PFSK-1 (cell line): ENCODE measurements at regions not wholly inside any gene's neighbourhood (a gene's known extent, or its start where the extent isn't known, plus 50 kb on each side); places are given as distances from the start of the nearest gene placed in this dataset.

ENCODE experiments used
- FOXP2 ChIP-seq: optimal IDR thresholded peaks from 2 replicates; pipeline ENCODE3; 2011; ENCODE audit warnings: borderline replicate concordance, control low read depth, inconsistent platforms; ENCODE audit not compliant: insufficient read depth; ENCODE audit errors: extremely low read length, extremely low read depth
- POLR2AphosphoS5 ChIP-seq: IDR thresholded peaks from 2 replicates; pipeline ENCODE4 v1.6.1; 2012; ENCODE audit warnings: low read depth, mild to moderate bottlenecking, control low read depth, low read length, moderate library complexity
- SIN3A ChIP-seq: IDR thresholded peaks from 2 replicates; pipeline ENCODE4 v1.6.1; 2012; ENCODE audit warnings: mild to moderate bottlenecking, low read length, moderate library complexity, borderline replicate concordance; ENCODE audit not compliant: insufficient read depth
- TAF1 ChIP-seq: IDR thresholded peaks from 2 replicates; pipeline ENCODE4 v1.6.1; 2012; ENCODE audit warnings: low read length, control low read depth, borderline replicate concordance; ENCODE audit not compliant: insufficient read depth
- TF ChIP-seq, protein P1 (sequence below), 2 experiments: IDR thresholded peaks; 2 replicates each; pipeline versions ENCODE4 v1.6.1 to v1.8.0; 2011 to 2012; ENCODE audit warnings: low read depth in 2 of 2, low read length in 2 of 2, control low read depth in 1 of 2, inconsistent platforms in 1 of 2, mild to moderate bottlenecking in 1 of 2, moderate library complexity in 1 of 2; ENCODE audit not compliant: insufficient read depth in 1 of 2

DNA sequence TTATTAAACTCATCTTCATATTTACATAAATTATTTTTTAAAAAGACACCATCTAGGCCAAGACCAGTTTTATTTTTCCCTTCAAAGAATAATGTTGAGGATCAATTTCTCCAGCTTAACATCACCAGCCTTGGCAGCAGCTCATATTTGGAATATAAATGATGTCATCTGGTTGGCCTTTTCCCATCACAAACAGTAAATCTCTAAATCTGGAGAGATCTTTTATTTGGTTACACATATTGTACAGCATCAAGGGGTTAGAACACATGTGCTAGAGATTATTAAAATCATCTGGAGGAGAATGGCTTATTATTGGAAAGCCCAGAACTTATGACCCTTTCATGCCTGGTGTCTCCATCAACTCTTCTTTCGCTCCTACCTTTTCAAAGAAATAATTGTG lies 508.8 kb downstream of the PLPP3 start:
- no peak for TF ChIP-seq FOXP2
- no peak for TF ChIP-seq TAF1

DNA sequence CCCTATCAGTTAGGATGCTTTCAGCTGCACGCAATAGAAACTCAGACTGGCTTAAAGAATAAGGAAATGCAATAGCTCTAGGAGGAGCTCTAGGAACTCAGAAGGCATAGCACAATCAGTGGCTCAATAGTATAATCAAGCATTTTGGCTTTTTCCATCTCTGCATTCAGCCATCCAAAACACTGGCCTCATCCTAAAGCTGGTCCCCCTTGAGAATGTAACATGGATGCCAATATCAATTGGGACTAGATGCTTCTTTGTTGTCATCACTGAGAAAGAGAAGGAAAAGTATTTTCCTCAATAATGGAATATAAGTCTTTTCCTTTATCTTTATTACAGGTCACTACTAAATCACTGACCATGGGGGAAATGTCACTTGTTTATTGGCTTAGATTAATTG lies 509.5 kb downstream of the PLPP3 start:
- TF ChIP-seq TAF1, result no peak
- no peak for TF ChIP-seq FOXP2
- TF ChIP-seq, protein P1, sequence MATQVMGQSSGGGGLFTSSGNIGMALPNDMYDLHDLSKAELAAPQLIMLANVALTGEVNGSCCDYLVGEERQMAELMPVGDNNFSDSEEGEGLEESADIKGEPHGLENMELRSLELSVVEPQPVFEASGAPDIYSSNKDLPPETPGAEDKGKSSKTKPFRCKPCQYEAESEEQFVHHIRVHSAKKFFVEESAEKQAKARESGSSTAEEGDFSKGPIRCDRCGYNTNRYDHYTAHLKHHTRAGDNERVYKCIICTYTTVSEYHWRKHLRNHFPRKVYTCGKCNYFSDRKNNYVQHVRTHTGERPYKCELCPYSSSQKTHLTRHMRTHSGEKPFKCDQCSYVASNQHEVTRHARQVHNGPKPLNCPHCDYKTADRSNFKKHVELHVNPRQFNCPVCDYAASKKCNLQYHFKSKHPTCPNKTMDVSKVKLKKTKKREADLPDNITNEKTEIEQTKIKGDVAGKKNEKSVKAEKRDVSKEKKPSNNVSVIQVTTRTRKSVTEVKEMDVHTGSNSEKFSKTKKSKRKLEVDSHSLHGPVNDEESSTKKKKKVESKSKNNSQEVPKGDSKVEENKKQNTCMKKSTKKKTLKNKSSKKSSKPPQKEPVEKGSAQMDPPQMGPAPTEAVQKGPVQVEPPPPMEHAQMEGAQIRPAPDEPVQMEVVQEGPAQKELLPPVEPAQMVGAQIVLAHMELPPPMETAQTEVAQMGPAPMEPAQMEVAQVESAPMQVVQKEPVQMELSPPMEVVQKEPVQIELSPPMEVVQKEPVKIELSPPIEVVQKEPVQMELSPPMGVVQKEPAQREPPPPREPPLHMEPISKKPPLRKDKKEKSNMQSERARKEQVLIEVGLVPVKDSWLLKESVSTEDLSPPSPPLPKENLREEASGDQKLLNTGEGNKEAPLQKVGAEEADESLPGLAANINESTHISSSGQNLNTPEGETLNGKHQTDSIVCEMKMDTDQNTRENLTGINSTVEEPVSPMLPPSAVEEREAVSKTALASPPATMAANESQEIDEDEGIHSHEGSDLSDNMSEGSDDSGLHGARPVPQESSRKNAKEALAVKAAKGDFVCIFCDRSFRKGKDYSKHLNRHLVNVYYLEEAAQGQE (IDR thresholded peaks at IDR 0.05; ENCODE audit: insufficient read depth in 1 of 2, low read depth in 2 of 2, low read length in 2 of 2), result no peak
- no peak for TF ChIP-seq SIN3A
- no peak for TF ChIP-seq POLR2AphosphoS5

DNA sequence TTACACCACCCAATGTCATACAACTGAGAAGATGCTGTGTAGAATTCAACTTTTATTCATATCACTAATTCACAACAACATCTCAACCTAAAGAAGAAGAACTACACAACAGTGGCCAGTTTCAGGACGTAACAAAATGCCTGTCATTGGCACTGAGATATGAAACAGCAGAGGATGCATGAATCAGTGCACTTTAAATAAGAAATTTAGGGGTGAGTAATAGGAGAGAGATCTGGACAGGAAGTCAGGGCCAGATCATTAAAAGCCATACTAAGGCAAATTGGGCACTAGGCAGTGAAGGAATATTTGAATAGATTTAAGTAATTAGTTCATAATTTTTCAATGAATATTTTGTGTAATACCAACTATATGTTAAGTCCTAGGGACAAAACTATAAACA lies 510.5 kb downstream of the PLPP3 start:
- no peak for TF ChIP-seq SIN3A
- no peak for TF ChIP-seq TAF1
- TF ChIP-seq, protein P1 (IDR thresholded peaks at IDR 0.05; ENCODE audit: insufficient read depth in 1 of 2, low read depth in 2 of 2, low read length in 2 of 2), result no peak
- TF ChIP-seq FOXP2, result no peak
- no peak for TF ChIP-seq POLR2AphosphoS5

DNA sequence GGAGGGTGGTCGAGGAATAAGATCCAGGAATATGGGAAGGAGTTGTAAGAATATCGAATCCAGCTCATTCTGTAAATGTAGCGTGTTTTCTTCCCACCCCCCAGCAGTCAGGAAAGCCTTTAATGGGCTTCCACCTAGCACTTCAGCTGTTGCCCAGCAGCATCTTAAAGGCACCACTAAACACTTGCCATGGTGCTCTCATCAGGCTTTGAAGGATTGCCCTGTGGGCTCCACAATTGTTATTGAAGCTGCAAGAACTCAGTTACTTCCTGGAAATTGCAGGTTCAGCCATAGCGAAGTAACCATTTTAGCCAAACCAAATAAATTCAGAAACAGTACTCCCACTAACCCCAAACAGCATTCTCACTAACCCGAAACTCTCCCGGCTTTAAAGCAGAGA lies 511.2 kb downstream of the PLPP3 start:
- TF ChIP-seq TAF1 (no peak), SIN3A (no peak), POLR2AphosphoS5 (no peak), FOXP2 (no peak)
- TF ChIP-seq, protein P1 (IDR thresholded peaks at IDR 0.05; ENCODE audit: insufficient read depth in 1 of 2, low read depth in 2 of 2, low read length in 2 of 2), result no peak

DNA sequence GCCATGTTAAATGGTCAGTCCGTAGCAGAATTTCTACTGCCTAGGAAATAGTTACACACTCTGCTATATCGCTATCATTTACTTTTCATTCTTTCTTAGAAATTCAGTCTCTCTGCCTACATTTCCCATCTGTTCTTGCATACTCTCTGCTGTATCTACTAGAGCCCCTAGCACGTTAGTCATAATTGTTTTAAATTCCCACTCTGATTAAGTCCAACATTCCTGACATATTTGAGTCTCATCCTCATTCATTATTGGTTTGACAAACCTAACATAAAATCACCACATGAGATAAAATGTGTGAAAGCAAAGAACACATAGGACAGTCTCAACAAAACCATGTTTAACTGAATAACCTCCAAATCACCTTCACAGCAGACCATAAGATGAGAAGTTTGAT lies 513.6 kb downstream of the PLPP3 start:
- TF ChIP-seq FOXP2, result no peak
- TF ChIP-seq, protein P1 (IDR thresholded peaks at IDR 0.05; ENCODE audit: insufficient read depth in 1 of 2, low read depth in 2 of 2, low read length in 2 of 2), result no peak
- TF ChIP-seq TAF1, result no peak
- TF ChIP-seq SIN3A, result no peak
- no peak for TF ChIP-seq POLR2AphosphoS5
